ENCODE measurements at regions not wholly inside any gene's neighbourhood (a gene's known extent, or its start where the extent isn't known, plus 50 kb on each side); places are given as distances from the start of the nearest gene placed in this dataset.

- TF ChIP-seq CTCF (conservative IDR thresholded peaks at IDR 0.05; ENCODE audit: low read depth, low read length) (no peak), BHLHE40 (IDR thresholded peaks at IDR 0.05; ENCODE audit: low read depth, low read length) (no peak), ELK1 (IDR thresholded peaks at IDR 0.05; ENCODE audit: borderline replicate concordance, low read depth, low read length) (no peak)
Observed at GRCh38 chr10:76649254-76649653, 988.4 kb downstream of the KCNMA1 start.
